ENCODE measurements at regions not wholly inside any gene's neighbourhood (a gene's known extent, or its start where the extent isn't known, plus 50 kb on each side); places are given as distances from the start of the nearest gene placed in this dataset.

DNA sequence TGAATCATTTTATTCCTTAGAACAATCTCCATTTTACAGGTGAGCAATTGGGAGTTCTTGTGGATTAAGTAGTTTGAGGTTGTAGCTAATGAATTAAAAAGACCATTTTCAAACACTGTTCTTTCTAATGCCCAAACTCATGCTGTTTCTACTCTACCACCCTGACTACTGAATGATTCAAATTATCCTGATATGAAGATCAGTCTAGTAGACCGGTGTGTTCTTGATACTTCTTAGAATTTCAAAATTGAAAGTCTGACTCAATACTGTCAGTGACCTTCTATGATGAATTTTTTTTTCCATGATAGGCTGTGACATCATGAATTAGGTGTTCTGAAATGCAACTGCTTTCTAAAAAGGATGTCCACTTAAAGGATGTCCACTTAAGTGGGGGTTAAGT, 515.5 kb downstream of the DMAC1 start:
- Histone ChIP-seq H3K4me3 (ENCODE audit: low read length in 2 of 2) (no peak overlapping the region), H3K4me1 (ENCODE audit: control insufficient read depth in 2 of 2, insufficient read depth in 2 of 2, low read length in 2 of 2) (no peaks in the 10 kb centered on the region), H3K9ac (ENCODE audit: low read depth in 1 of 2, low read length in 2 of 2) (no peak overlapping the region), H3K27me3 (ENCODE audit: control insufficient read depth in 2 of 2, insufficient read depth in 2 of 2, low read length in 2 of 2) (no peaks in the 10 kb centered on the region), H3K36me3 (ENCODE audit: control insufficient read depth in 2 of 2, insufficient read depth in 2 of 2, low read length in 2 of 2) (no peaks in the 10 kb centered on the region), H3K27ac (ENCODE audit: low read depth in 2 of 2, low read length in 2 of 2) (no peak overlapping the region), H3K9me3 (ENCODE audit: control insufficient read depth in 2 of 2, low read length in 2 of 2) (no peaks in the 10 kb centered on the region)

DNA sequence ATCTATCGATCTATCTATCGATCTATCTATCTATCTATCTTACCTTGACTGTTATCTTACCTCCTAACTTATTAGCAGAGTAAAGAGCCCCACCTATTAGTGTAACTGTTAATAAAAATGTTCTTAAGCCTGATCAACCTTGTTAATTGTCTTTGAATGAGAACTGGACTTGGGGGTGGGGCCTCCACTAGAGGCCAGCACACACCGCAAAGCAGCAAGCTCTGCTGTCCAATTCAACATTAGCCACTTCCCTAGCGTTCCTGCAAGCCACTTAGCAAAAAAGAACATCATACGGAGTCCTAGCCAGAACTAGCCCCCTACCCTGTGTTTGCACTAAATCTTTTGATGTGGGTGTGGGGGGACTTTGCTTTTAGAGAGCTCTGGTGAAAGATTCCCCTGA, 515.8 kb downstream of the KDM4C start:
- no peak overlapping the region for H3K4me3 ChIP-seq (ENCODE audit: low read length in 2 of 2)
- H3K36me3 ChIP-seq (ENCODE audit: control insufficient read depth in 2 of 2, insufficient read depth in 2 of 2, low read length in 2 of 2): no peaks in the 10 kb centered on the region
- no peaks in the 10 kb centered on the region for H3K4me1 ChIP-seq (ENCODE audit: control insufficient read depth in 2 of 2, insufficient read depth in 2 of 2, low read length in 2 of 2)
- no peak overlapping the region for H3K27ac ChIP-seq (ENCODE audit: low read depth in 2 of 2, low read length in 2 of 2)
- H3K9ac ChIP-seq (ENCODE audit: low read depth in 1 of 2, low read length in 2 of 2): no peak overlapping the region
- H3K27me3 ChIP-seq (ENCODE audit: control insufficient read depth in 2 of 2, insufficient read depth in 2 of 2, low read length in 2 of 2): no peaks in the 10 kb centered on the region
- no peaks in the 10 kb centered on the region for H3K9me3 ChIP-seq (ENCODE audit: control insufficient read depth in 2 of 2, low read length in 2 of 2)

DNA sequence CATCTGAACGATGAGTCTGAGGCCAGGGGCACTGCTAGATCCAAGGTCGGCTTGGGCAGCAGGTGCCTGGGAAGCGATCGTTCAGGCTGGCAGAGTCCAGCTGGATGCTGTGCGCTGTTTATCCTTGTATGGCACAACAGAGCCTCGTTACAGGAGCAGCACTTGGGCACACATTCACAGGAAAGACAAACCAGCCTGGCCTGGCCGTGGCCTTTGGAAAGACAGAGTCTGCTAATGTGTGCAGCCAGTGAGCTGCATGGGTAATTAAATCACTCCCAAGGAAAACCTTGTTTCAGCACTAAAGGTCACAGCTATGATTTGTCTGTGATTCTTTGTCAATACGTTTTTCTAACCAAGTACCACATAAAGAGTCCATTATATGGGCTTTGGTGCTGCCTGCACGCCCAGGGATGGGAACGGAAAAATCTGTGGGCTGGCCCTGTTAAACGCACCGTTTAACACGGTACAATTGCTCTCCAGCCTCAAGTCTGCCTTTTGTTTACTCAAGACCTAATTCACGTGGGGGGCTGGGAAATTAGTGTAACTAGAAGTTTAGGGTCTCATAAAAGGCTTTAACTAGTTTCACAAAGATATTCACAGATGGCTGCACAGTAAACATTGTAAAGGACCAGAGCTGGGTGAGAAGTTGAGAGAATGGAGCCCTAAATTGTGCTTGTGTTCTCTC, 509.3 kb downstream of the KDM4C start:
- peak overlapping the region in 1 of 2 donors; percentile 27 for H3K27ac ChIP-seq (ENCODE audit: low read depth in 2 of 2, low read length in 2 of 2)
- peaks cover 5 to 15% of the 10 kb centered on the region in 2 donors for H3K4me1 ChIP-seq (ENCODE audit: control insufficient read depth in 2 of 2, insufficient read depth in 2 of 2, low read length in 2 of 2)
- no peaks in the 10 kb centered on the region for H3K36me3 ChIP-seq (ENCODE audit: control insufficient read depth in 2 of 2, insufficient read depth in 2 of 2, low read length in 2 of 2)
- no peak overlapping the region for H3K4me3 ChIP-seq (ENCODE audit: low read length in 2 of 2)
- no peaks in the 10 kb centered on the region for H3K27me3 ChIP-seq (ENCODE audit: control insufficient read depth in 2 of 2, insufficient read depth in 2 of 2, low read length in 2 of 2)
- no peaks in the 10 kb centered on the region for H3K9me3 ChIP-seq (ENCODE audit: control insufficient read depth in 2 of 2, low read length in 2 of 2)
- no peak overlapping the region for H3K9ac ChIP-seq (ENCODE audit: low read depth in 1 of 2, low read length in 2 of 2)

DNA sequence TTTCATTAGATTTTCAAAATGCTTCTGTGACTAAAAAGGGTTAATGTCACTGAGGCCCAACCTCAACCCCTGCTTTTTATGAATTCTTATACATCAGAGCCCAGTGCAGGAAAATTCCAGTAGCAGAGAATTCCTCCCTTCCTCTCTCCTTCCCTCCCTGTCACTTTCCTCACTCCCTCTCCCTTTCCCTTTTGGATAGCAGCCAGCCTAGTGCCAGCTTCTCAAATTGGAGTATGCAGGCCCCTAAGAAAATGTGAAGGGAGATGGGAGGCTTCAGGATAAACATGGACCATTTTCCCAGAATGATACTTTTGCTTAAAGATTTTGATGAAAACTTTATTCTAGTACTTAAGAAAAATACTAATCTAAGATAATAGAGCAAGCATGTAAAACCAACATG, 507.4 kb downstream of the KDM4C start:
- Histone ChIP-seq H3K4me3 (ENCODE audit: low read length in 2 of 2) (no peak overlapping the region), H3K9me3 (ENCODE audit: control insufficient read depth in 2 of 2, low read length in 2 of 2) (no peaks in the 10 kb centered on the region), H3K27me3 (ENCODE audit: control insufficient read depth in 2 of 2, insufficient read depth in 2 of 2, low read length in 2 of 2) (no peaks in the 10 kb centered on the region)

DNA sequence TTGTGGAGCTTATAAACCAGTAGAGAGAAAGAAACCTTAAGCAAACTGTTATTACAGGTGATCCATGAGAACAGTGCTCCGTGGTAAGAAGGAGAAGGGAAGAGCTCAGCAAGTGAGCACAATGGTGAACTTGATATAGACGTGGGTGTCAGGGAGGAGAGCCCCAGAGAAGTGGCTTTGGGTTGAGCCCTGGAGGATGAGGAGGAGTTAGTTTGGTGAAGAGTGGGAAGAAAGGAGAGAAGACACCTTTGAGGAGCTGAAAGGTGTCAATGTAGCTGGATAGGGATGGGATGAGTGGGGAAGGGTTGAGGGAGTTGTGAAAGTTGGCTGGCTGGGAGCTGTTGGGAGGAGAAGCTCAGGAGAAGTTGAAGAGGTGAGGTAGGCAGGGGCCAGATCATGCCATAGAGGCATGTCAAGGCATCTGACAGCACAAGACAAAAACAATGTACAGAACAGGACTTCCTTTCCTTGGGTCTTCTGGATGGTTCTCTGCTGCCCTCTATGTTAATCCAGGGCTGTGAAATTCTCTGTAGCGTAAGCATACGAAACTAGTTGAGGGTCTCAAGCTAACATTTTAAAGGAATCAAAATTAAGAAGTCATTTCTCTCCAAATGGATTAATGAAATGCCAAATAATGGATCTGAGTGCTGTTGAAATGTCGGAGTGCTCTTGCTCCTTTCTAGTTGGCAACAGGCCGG, 501.9 kb downstream of the KDM4C start:
- Histone ChIP-seq H3K4me3 (ENCODE audit: low read length in 2 of 2) (no peak overlapping the region), H3K27ac (ENCODE audit: low read depth in 2 of 2, low read length in 2 of 2) (no peak overlapping the region), H3K9me3 (ENCODE audit: control insufficient read depth in 2 of 2, low read length in 2 of 2) (no peaks in the 10 kb centered on the region), H3K9ac (ENCODE audit: low read depth in 1 of 2, low read length in 2 of 2) (no peak overlapping the region), H3K4me1 (ENCODE audit: control insufficient read depth in 2 of 2, insufficient read depth in 2 of 2, low read length in 2 of 2) (no peaks in the 10 kb centered on the region), H3K27me3 (ENCODE audit: control insufficient read depth in 2 of 2, insufficient read depth in 2 of 2, low read length in 2 of 2) (no peaks in the 10 kb centered on the region), H3K36me3 (ENCODE audit: control insufficient read depth in 2 of 2, insufficient read depth in 2 of 2, low read length in 2 of 2) (no peaks in the 10 kb centered on the region)

More for the DNA sequence above, 507.4 kb downstream of the KDM4C start:
- H3K27ac ChIP-seq (ENCODE audit: low read depth in 2 of 2, low read length in 2 of 2): no peak overlapping the region
- H3K9ac ChIP-seq (ENCODE audit: low read depth in 1 of 2, low read length in 2 of 2): no peak overlapping the region
- peaks cover 5 to 15% of the 10 kb centered on the region in 2 donors for H3K4me1 ChIP-seq (ENCODE audit: control insufficient read depth in 2 of 2, insufficient read depth in 2 of 2, low read length in 2 of 2)
- H3K36me3 ChIP-seq (ENCODE audit: control insufficient read depth in 2 of 2, insufficient read depth in 2 of 2, low read length in 2 of 2): no peaks in the 10 kb centered on the region

DNA sequence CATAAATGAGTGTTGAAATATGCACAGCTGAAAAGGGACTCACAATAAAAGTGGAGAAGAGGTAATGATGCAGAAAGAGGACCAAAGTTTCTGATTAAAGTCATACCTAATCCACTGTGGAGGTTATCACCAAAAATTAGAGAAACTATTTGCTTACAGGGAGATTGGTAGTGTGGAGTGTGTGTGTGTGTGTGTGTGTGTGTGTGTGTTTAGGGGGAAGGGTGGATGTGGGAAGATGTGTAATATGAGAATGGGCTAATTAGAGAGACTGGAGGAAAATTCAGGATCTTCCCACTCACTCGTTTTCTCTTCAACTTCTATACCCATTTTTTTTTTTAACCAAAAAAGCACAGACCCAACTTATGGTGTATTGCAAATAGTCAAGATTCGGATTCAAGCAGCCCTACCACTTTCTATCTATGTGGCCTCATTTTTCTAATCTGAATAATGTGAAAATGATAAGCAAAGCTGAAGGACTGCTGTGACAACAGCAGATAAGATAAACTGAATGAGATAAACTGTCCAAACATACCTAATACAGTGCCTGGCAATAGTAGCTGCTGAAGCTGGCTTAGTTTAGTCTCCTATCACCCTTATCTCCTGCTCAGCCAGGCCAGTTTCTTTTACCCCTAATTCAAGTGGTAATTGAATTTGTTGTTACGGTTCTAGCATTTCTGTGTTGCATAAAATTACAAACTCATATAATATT, 501.1 kb downstream of the KDM4C start:
- Histone ChIP-seq H3K9ac (ENCODE audit: low read depth in 1 of 2, low read length in 2 of 2) (no peak overlapping the region), H3K27me3 (ENCODE audit: control insufficient read depth in 2 of 2, insufficient read depth in 2 of 2, low read length in 2 of 2) (no peaks in the 10 kb centered on the region), H3K27ac (ENCODE audit: low read depth in 2 of 2, low read length in 2 of 2) (no peak overlapping the region), H3K36me3 (ENCODE audit: control insufficient read depth in 2 of 2, insufficient read depth in 2 of 2, low read length in 2 of 2) (no peaks in the 10 kb centered on the region), H3K4me3 (ENCODE audit: low read length in 2 of 2) (no peak overlapping the region), H3K4me1 (ENCODE audit: control insufficient read depth in 2 of 2, insufficient read depth in 2 of 2, low read length in 2 of 2) (no peaks in the 10 kb centered on the region), H3K9me3 (ENCODE audit: control insufficient read depth in 2 of 2, low read length in 2 of 2) (no peaks in the 10 kb centered on the region)

DNA sequence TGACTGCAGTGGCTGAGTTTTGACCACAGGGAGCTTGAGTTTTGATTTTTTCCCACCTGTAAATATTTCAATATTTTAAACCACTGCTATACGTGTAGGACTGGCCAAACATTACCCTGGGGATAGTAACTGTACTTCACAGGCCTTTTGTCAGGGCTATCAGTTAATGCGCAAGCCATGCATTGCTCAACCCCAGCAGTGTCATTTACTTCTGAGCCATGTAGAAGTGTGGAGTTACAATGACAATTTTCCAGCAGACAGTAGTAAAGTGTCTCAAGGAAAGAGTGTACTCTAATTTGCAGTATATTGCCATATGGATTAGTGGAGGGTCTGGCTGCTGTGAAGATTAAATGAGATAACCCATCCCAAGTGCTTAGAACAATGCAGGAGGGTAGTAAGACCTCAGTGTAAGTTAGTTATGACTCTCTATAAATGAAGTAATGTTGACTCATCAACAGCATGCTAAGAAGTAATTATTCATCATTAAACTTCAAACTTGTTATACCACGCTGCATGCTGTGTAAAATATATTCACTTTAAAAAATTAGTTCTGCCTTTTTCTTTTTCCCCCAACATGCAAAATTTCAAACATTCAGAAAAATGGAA, 489.2 kb downstream of the KDM4C start:
- Histone ChIP-seq H3K36me3 (ENCODE audit: control insufficient read depth in 2 of 2, insufficient read depth in 2 of 2, low read length in 2 of 2) (no peaks in the 10 kb centered on the region), H3K9ac (ENCODE audit: low read depth in 1 of 2, low read length in 2 of 2) (no peak overlapping the region), H3K27me3 (ENCODE audit: control insufficient read depth in 2 of 2, insufficient read depth in 2 of 2, low read length in 2 of 2) (no peaks in the 10 kb centered on the region), H3K9me3 (ENCODE audit: control insufficient read depth in 2 of 2, low read length in 2 of 2) (no peaks in the 10 kb centered on the region), H3K27ac (ENCODE audit: low read depth in 2 of 2, low read length in 2 of 2) (no peak overlapping the region), H3K4me3 (ENCODE audit: low read length in 2 of 2) (no peak overlapping the region), H3K4me1 (ENCODE audit: control insufficient read depth in 2 of 2, insufficient read depth in 2 of 2, low read length in 2 of 2) (peaks cover 0 to 4% of the 10 kb centered on the region in 2 donors)

DNA sequence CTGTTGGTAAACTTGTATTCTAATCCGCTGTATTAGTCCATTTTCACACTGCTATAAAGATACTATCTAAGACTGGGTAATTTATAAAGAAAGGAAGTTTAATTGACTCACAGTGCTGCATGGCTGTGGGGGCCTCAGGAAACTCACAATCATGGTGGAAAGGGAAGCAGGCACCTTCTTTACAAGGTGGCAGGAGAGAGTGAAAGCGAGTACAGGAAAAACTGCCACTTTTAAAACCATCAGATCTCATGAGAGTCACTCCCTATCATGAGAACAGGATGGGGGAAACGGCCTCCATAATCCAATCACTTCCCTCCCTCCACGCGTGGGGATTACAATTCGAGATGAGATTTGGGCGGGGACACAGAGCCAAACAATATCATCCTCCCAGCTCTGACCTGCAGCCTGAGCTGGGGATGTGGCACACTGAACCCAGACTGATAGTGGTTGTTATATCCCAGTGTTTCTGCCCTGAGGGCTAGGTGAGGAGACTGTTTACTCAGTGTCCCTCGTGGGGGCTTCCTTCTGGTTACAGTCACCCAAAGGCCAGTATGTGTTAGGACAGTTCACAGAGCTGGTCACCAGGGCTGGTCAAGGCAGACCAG, 488.3 kb downstream of the KDM4C start:
- Histone ChIP-seq H3K36me3 (ENCODE audit: control insufficient read depth in 2 of 2, insufficient read depth in 2 of 2, low read length in 2 of 2) (no peaks in the 10 kb centered on the region), H3K9ac (ENCODE audit: low read depth in 1 of 2, low read length in 2 of 2) (no peak overlapping the region), H3K9me3 (ENCODE audit: control insufficient read depth in 2 of 2, low read length in 2 of 2) (no peaks in the 10 kb centered on the region), H3K27ac (ENCODE audit: low read depth in 2 of 2, low read length in 2 of 2) (no peak overlapping the region), H3K4me1 (ENCODE audit: control insufficient read depth in 2 of 2, insufficient read depth in 2 of 2, low read length in 2 of 2) (peaks cover 0 to 4% of the 10 kb centered on the region in 2 donors), H3K4me3 (ENCODE audit: low read length in 2 of 2) (no peak overlapping the region), H3K27me3 (ENCODE audit: control insufficient read depth in 2 of 2, insufficient read depth in 2 of 2, low read length in 2 of 2) (no peaks in the 10 kb centered on the region)

DNA sequence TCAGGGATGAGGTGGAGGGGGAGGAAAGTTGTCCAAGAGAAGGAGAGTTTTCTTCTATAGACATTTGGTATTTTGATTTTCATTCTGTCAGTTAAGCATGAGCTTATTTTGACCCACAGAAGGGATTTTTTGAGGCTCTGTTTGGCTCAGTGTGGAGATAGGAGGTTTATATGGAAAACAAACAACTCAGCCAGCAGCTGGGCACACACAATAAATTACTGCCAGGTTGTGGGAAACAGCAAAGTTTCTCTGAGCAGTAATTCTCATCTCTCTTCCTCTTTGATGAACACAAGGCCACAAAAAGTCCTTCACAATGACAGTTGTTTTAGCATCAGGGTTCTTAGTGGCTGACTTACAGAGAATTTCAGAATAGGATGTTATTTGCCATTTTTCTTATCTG, 486.1 kb downstream of the KDM4C start:
- H3K27me3 ChIP-seq (ENCODE audit: control insufficient read depth in 2 of 2, insufficient read depth in 2 of 2, low read length in 2 of 2): no peaks in the 10 kb centered on the region
- H3K27ac ChIP-seq (ENCODE audit: low read depth in 2 of 2, low read length in 2 of 2): no peak overlapping the region
- no peaks in the 10 kb centered on the region for H3K9me3 ChIP-seq (ENCODE audit: control insufficient read depth in 2 of 2, low read length in 2 of 2)
- peaks cover 0 to 4% of the 10 kb centered on the region in 2 donors for H3K4me1 ChIP-seq (ENCODE audit: control insufficient read depth in 2 of 2, insufficient read depth in 2 of 2, low read length in 2 of 2)
- no peak overlapping the region for H3K9ac ChIP-seq (ENCODE audit: low read depth in 1 of 2, low read length in 2 of 2)
- no peak overlapping the region for H3K4me3 ChIP-seq (ENCODE audit: low read length in 2 of 2)
- no peaks in the 10 kb centered on the region for H3K36me3 ChIP-seq (ENCODE audit: control insufficient read depth in 2 of 2, insufficient read depth in 2 of 2, low read length in 2 of 2)

Data from mucosa of rectum (tissue), 2 donors.